WERI-Rb-1 (cell line): ENCODE measurements at regions not wholly inside any gene's neighbourhood (a gene's known extent, or its start where the extent isn't known, plus 50 kb on each side); places are given as distances from the start of the nearest gene placed in this dataset.

Experiments
- DNase-seq: peaks from one replicate; pipeline ENCODE4 v3.0.0-alpha.2; 2020
- H3K27ac ChIP-seq: fragments of 250-450 bp; sonication (Bioruptor Pico); 2 replicates; pipeline ENCODE4 v1.5.1; 2020; ENCODE audit warnings: mild to moderate bottlenecking, moderate library complexity
- H3K27me3 ChIP-seq: fragments of 250-450 bp; sonication (Bioruptor Pico); 2 replicates; pipeline ENCODE4 v1.5.1; 2021; ENCODE audit warnings: mild to moderate bottlenecking, low read depth, moderate library complexity; ENCODE audit not compliant: insufficient read depth, severe bottlenecking
- H3K36me3 ChIP-seq: fragments of 250-450 bp; sonication (Bioruptor Pico); 2 replicates; pipeline ENCODE4 v1.5.1; 2020; ENCODE audit warnings: mild to moderate bottlenecking, moderate library complexity
- H3K4me3 ChIP-seq: 2 replicates; pipeline ENCODE4 v1.5.1; 2011; ENCODE audit warnings: low read depth, mild to moderate bottlenecking, control low read depth, low read length
- H3K9me3 ChIP-seq: fragments of 250-450 bp; sonication (Bioruptor Pico); 2 replicates; pipeline ENCODE4 v1.5.1; 2021; ENCODE audit warnings: mild to moderate bottlenecking, moderate library complexity; ENCODE audit not compliant: severe bottlenecking
- CTCF ChIP-seq: IDR thresholded peaks from 2 replicates; pipeline ENCODE4 v1.5.1; 2011; ENCODE audit warnings: low read depth, mild to moderate bottlenecking, control low read depth, inconsistent platforms, low read length

- no peak overlapping the region for H3K27ac ChIP-seq
- no peak overlapping the region for H3K4me3 ChIP-seq
- H3K9me3 ChIP-seq: no peaks in the 10 kb centered on the region
- H3K36me3 ChIP-seq: no peaks in the 10 kb centered on the region
- DNase-seq: no peak
- no peaks in the 10 kb centered on the region for H3K27me3 ChIP-seq
- no peak for TF ChIP-seq CTCF
Observed at GRCh38 chr2:234725528-234726264, 226.1 kb upstream of the SH3BP4 start.

DNA sequence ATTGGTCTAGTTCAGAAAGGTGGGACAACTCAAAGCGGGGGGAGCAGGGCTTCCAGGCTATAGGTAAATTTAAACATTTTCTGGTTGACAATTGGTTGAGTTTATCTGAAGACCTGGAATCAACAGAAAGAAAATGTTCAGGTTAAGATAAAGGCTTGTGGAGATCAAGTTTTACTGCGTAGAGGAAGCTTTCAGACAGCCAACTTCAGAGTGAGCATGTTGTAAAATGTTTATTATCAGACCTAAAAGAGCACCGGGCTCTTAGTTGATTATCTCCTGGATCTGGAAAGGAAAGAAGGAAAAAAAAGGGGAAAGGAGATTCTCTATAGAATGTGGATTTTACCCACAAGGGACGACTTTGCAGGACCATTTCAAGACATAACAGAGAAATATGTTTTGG lies 227.0 kb upstream of the SH3BP4 start:
- Histone ChIP-seq H3K4me3 (no peak overlapping the region), H3K9me3 (no peaks in the 10 kb centered on the region), H3K27ac (no peak overlapping the region), H3K27me3 (no peaks in the 10 kb centered on the region), H3K36me3 (no peaks in the 10 kb centered on the region)
- TF ChIP-seq CTCF: no peak
- DNase-seq: no peak

GRCh38 chr2:234723400-234723799 lies 226.5 kb upstream of the ARL4C start:
- no peak for TF ChIP-seq CTCF
- Histone ChIP-seq H3K4me3 (no peak overlapping the region), H3K27me3 (no peaks in the 10 kb centered on the region), H3K36me3 (no peaks in the 10 kb centered on the region), H3K27ac (no peak overlapping the region), H3K9me3 (no peaks in the 10 kb centered on the region)
- no peak for DNase-seq

DNA sequence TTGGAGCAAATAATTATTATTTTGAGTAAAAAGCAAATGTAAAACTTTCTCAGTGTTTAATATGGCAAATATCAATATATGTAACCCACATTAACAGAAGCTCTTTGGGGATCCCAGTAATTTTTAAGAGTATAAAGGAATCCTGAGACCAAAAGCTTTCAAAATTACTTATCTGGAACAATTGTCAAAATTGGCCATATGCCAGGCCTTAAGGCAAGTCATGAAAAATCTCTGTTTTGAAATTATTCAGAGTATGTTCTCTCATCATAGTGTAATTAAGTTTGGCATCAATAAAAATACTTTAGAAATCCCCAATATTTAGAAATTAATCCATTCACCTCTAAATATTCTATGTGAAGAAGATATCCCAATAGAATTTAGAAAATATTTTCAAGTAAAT lies 225.3 kb upstream of the ARL4C start:
- Histone ChIP-seq H3K4me3 (no peak overlapping the region), H3K36me3 (no peaks in the 10 kb centered on the region), H3K9me3 (no peaks in the 10 kb centered on the region), H3K27ac (no peak overlapping the region), H3K27me3 (no peaks in the 10 kb centered on the region)
- no peak for TF ChIP-seq CTCF
- DNase-seq: no peak

GRCh38 chr2:234719116-234719716 lies 222.3 kb upstream of the ARL4C start:
- TF ChIP-seq CTCF: no peak
- DNase-seq: no peak
- H3K36me3 ChIP-seq: no peaks in the 10 kb centered on the region
- no peaks in the 10 kb centered on the region for H3K9me3 ChIP-seq
- H3K27me3 ChIP-seq: no peaks in the 10 kb centered on the region
- no peak overlapping the region for H3K4me3 ChIP-seq
- H3K27ac ChIP-seq: no peak overlapping the region
